Mucosa of descending colon (tissue), 3 donors: ENCODE measurements at regions not wholly inside any gene's neighbourhood (a gene's known extent, or its start where the extent isn't known, plus 50 kb on each side); places are given as distances from the start of the nearest gene placed in this dataset.

Source experiments
- ATAC-seq: fragments of 200-7000 bp; cut with Tn5 transposase; one replicate; pipeline ENCODE4 v1.9.1; 2020; ENCODE audit warnings: mild to moderate bottlenecking, moderate library complexity
- DNase-seq, 3 donors: peaks; one replicate each; pipeline ENCODE4 v3.0.0-alpha.2; 2020
- H3K36me3 ChIP-seq: fragments of 200-600 bp; one replicate; pipeline ENCODE4 v1.8.0; 2021; ENCODE audit warnings: low read depth, mild to moderate bottlenecking
- H3K4me1 ChIP-seq: fragments of 200-600 bp; one replicate; pipeline ENCODE4 v1.8.0; 2021; ENCODE audit warnings: low read depth, mild to moderate bottlenecking
- H3K4me3 ChIP-seq: fragments of 200-600 bp; one replicate; pipeline ENCODE4 v1.8.0; 2021; ENCODE audit warnings: mild to moderate bottlenecking
- H3K9me3 ChIP-seq: fragments of 200-600 bp; one replicate; pipeline ENCODE4 v1.8.0; 2021; ENCODE audit warnings: mild to moderate bottlenecking
- CTCF ChIP-seq: fragments of 200-600 bp; IDR thresholded peaks from one replicate; pipeline ENCODE4 v1.8.0; 2022; ENCODE audit warnings: antibody characterized with exemption, mild to moderate bottlenecking
- intact Hi-C, 2 donors: fragments of 100-400 bp; cut with DNase I in 1 of 2; cut with micrococcal nuclease in 1 of 2; formaldehyde crosslinking; loops; one replicate each; pipeline versions ENCODE4 v1.11.0 to v1.11.1; 2022; cut with DNase I, micrococcal nuclease
- donor health status: DM: no; HTN: no; CAD: no; lungs with moderate emphysema.
- donor health status: DM: no; HTN: no; CAD: no.
- donor health status: DM: no; HTN: yes; CAD: no.

- peak; percentile 85 for TF ChIP-seq CTCF
- no peaks in the 10 kb centered on the region for H3K9me3 ChIP-seq
- ATAC-seq, result peak; percentile 67
- intact Hi-C loops, result loop anchor here (2.0 to 5.0 kb wide), 2 partner anchors 83 kb away; no protein-coding TSS in a partner anchor
- peaks cover 20% of the 10 kb centered on the region for H3K4me1 ChIP-seq
- H3K4me3 ChIP-seq, result no peak overlapping the region
- no peaks in the 10 kb centered on the region for H3K36me3 ChIP-seq
- DNase-seq, result peak in 2 of 3 donors; percentile 78 to 79
Measured at GRCh38 chr1:201709564-201710295, 119.2 kb upstream of the IPO9 start.

- peaks cover 26% of the 10 kb centered on the region for H3K4me1 ChIP-seq
- no peak for DNase-seq
- no peaks in the 10 kb centered on the region for H3K9me3 ChIP-seq
- no peak overlapping the region for H3K4me3 ChIP-seq
- intact Hi-C loops, result loop anchor here in 1 of 2 donors (5.0 kb wide), 1 partner anchor 81 kb away; no protein-coding TSS in a partner anchor
- no peak for ATAC-seq
- TF ChIP-seq CTCF, result no peak
- no peaks in the 10 kb centered on the region for H3K36me3 ChIP-seq
Measured at GRCh38 chr1:201710632-201711597, 118.0 kb upstream of the IPO9 start.

- intact Hi-C loops, result loop anchor here in 1 of 2 donors (5.0 kb wide), 1 partner anchor 80 kb away; no protein-coding TSS in a partner anchor
- H3K4me1 ChIP-seq, result peaks cover 26% of the 10 kb centered on the region
- DNase-seq (no peak), ATAC-seq (no peak)
- no peaks in the 10 kb centered on the region for H3K36me3 ChIP-seq
- TF ChIP-seq CTCF, result no peak
- no peak overlapping the region for H3K4me3 ChIP-seq
- H3K9me3 ChIP-seq, result no peaks in the 10 kb centered on the region
Measured at GRCh38 chr1:201711811-201712210, 117.1 kb upstream of the IPO9 start.

GRCh38 chr1:201712387-201713085 lies 116.4 kb upstream of the IPO9 start:
- Histone ChIP-seq H3K4me1 (peaks cover 26% of the 10 kb centered on the region), H3K9me3 (no peaks in the 10 kb centered on the region), H3K4me3 (no peak overlapping the region), H3K36me3 (no peaks in the 10 kb centered on the region)
- intact Hi-C loops, result loop anchor here in 1 of 2 donors (5.0 kb wide), 1 partner anchor 80 kb away; no protein-coding TSS in a partner anchor
- DNase-seq (no peak), ATAC-seq (no peak)
- TF ChIP-seq CTCF, result no peak
